Sigmoid colon (tissue), 6 donors: ENCODE measurements at regions not wholly inside any gene's neighbourhood (a gene's known extent, or its start where the extent isn't known, plus 50 kb on each side); places are given as distances from the start of the nearest gene placed in this dataset.

Experiments
- DNase-seq: peaks from one replicate; pipeline ENCODE4 v3.0.0-alpha.2; 2019
- H3K27ac ChIP-seq, 4 donors: fragments of 200-600 bp; sonication (generic); one replicate each; pipeline ENCODE4 v1.5.1; 2016 to 2019; ENCODE audit warnings: mild to moderate bottlenecking in 1 of 4
- H3K27me3 ChIP-seq, 3 donors: fragments of 200-600 bp; sonication (generic); one replicate each; pipeline ENCODE4 v1.5.1; 2019; ENCODE audit warnings: mild to moderate bottlenecking in 1 of 3
- H3K36me3 ChIP-seq, 4 donors: fragments of 200-600 bp; sonication (generic); one replicate each; pipeline ENCODE4 v1.5.1; 2016 to 2019
- H3K4me1 ChIP-seq, 4 donors: fragments of 200-600 bp; sonication (generic); one replicate each; pipeline ENCODE4 v1.5.1; 2017 to 2019
- H3K4me3 ChIP-seq, 4 donors: fragments of 200-600 bp; sonication (generic); one replicate each; pipeline ENCODE4 v1.5.1; 2017 to 2019; ENCODE audit warnings: mild to moderate bottlenecking in 2 of 4, moderate library complexity in 1 of 4
- H3K9me3 ChIP-seq, 4 donors: fragments of 200-600 bp in 3 of 4; sonication (generic) in 3 of 4; one replicate each; pipeline versions ENCODE4 v1.5.1 to v1.6.1; 2013 to 2019
- EP300 ChIP-seq, 4 donors: sonication (generic); formaldehyde crosslinking; IDR thresholded peaks; one replicate each; pipeline ENCODE4 v1.6.1; 2017; ENCODE audit warnings: antibody characterized with exemption in 4 of 4
- POLR2A ChIP-seq, 2 donors: fragments of 450-650 bp; IDR thresholded peaks; one replicate each; pipeline ENCODE4 v1.6.1; 2016; ENCODE audit warnings: antibody characterized with exemption in 2 of 2, mild to moderate bottlenecking in 2 of 2, moderate library complexity in 2 of 2
- POLR2AphosphoS5 ChIP-seq, 4 donors: sonication (generic); formaldehyde crosslinking; IDR thresholded peaks; one replicate each; pipeline ENCODE4 v1.6.1; 2017; ENCODE audit warnings: antibody characterized with exemption in 4 of 4
- WGBS, 2 donors: extraction: QIAGEN DNeasy Blood & Tissue Kit; methylation state at CpG; one replicate each; pipeline ENCODE4 v1.1.7; 2013; 5-methylcytosine and 5-hydroxymethylcytosine counted together
- intact Hi-C: fragments of 100-400 bp; cut with DNase I; formaldehyde crosslinking; loops from one replicate; pipeline ENCODE4 v1.15.1; 2023
- TF ChIP-seq, protein P1 (sequence below), 4 experiments: fragments of 450-650 bp in 3 of 4; fragments of 200-600 bp in 1 of 4; IDR thresholded peaks; one replicate each; pipeline ENCODE4 v1.5.1; 2016 to 2019; ENCODE audit warnings: antibody characterized with exemption in 4 of 4, mild to moderate bottlenecking in 3 of 4, moderate library complexity in 2 of 4
- donor health status: healthy with polysubstance abuse.
- donor health status: healthy.

DNA sequence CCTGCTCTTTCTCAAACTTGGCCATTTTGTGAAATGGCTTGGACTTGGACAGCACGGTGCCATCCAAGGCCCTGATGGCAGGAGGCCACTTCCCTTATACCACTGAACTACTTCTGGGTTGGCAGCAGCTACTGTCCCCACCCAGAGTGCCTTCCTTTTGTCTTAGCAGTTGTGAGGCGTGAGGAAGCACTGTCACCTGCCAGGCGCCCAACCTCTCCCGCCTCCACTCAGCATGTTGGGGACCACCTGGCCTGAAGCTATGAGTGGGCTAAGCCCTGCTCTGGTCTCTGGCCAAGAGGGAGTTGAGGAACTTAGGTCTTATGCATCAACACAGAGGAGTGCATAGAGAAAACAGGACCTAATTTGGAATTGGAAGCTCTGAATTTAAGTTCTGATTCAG lies 276.0 kb downstream of the ENC1 start:
- Histone ChIP-seq H3K9me3 (no peaks in the 10 kb centered on the region), H3K4me3 (no peak overlapping the region), H3K36me3 (no peaks in the 10 kb centered on the region), H3K27me3 (no peaks in the 10 kb centered on the region), H3K27ac (peak overlapping the region in 1 of 4 donors; percentile 28), H3K4me1 (no peaks in the 10 kb centered on the region)
- intact Hi-C loops, result no loop called here
- TF ChIP-seq EP300 (IDR thresholded peaks at IDR 0.05) (no peak), POLR2AphosphoS5 (IDR thresholded peaks at IDR 0.05) (no peak), POLR2A (IDR thresholded peaks at IDR 0.05) (no peak)
- TF ChIP-seq, protein P1, sequence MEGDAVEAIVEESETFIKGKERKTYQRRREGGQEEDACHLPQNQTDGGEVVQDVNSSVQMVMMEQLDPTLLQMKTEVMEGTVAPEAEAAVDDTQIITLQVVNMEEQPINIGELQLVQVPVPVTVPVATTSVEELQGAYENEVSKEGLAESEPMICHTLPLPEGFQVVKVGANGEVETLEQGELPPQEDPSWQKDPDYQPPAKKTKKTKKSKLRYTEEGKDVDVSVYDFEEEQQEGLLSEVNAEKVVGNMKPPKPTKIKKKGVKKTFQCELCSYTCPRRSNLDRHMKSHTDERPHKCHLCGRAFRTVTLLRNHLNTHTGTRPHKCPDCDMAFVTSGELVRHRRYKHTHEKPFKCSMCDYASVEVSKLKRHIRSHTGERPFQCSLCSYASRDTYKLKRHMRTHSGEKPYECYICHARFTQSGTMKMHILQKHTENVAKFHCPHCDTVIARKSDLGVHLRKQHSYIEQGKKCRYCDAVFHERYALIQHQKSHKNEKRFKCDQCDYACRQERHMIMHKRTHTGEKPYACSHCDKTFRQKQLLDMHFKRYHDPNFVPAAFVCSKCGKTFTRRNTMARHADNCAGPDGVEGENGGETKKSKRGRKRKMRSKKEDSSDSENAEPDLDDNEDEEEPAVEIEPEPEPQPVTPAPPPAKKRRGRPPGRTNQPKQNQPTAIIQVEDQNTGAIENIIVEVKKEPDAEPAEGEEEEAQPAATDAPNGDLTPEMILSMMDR (IDR thresholded peaks at IDR 0.05), result no peak
- 90 to 91% methylated on average over 4 of the region's 4 CpGs for WGBS, 2 donors
- no peak for DNase-seq

DNA sequence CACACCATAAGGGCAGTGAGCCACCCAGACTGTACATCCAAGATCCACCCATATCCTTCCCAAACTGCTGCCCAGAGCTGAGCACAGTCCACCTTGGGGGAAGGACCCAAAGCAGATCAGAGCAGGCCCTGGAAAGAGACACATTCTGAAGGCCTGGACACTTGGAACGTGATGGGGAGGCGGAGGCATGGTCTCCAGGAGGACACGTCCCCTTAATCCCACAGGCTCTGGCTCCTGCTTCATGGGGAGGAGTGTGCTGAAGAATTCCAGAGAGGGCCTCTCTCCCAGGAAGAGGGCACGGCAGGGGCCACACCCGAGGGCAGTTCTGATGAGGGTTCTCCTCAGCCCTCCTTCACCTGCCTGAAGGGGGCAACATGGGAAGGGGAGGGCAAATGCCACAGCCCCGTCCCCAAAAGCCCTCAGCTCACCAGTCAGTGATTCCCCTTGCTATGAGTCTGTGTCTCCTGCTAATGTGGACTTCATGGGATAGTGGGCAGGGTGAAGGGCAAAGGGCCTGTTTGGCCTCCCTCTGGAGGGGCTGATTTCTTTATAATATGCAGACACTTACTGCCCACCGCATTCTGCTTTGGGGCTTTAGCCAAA lies 276.8 kb downstream of the ENC1 start:
- Histone ChIP-seq H3K27me3 (no peaks in the 10 kb centered on the region), H3K4me3 (no peak overlapping the region), H3K9me3 (no peaks in the 10 kb centered on the region), H3K36me3 (no peaks in the 10 kb centered on the region), H3K27ac (no peak overlapping the region), H3K4me1 (no peaks in the 10 kb centered on the region)
- intact Hi-C loops, result no loop called here
- TF ChIP-seq POLR2A (IDR thresholded peaks at IDR 0.05), result no peak
- 79 to 90% methylated on average over 7 of the region's 7 CpGs for WGBS, 2 donors
- DNase-seq, result no peak

DNA sequence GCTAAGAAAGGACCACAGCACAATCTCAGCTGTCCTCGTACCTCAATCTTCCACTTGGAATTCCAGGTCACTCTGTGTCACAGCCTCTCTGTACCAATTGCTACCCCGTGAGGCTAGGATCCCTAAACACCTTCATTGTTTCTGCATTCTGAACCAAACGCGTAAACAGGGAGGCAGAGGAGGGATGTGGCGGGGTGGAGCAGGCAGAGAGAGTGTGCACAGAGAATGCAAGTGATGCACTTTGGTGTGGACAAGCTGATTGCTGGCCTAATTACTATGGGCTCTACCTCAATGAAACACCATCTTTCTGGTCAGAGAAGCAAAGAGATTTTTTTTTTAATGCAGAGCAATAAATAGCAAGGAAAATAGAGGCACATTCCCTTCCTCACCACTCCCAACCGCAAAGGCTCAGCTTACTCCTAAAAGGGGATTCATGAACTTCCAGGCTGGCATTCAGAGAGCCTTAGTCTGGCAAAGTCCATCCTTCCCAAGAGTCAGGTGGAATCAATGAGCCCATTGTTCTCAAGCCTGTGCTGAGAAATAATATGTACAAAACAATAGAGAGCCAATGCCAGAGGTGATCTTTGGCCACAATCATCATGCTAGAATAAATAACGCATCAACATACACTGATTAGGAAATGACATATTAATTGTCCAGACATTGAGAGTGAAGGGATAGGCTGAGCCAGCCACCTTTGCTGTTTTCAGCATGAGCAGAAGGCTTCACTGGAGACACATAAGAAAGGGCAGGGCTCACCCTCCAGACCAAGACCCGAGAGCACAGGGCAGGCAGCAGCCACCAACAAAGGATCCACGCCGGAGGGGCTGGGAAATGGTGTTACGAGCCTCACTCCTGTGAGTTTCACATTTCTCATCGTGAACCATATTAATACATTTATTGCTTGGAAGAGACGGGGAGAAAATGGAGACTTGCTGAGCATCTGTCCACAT lies 278.8 kb downstream of the ENC1 start:
- DNase-seq, result no peak
- 37 to 70% methylated on average over 13 of the region's 13 CpGs for WGBS, 2 donors
- Histone ChIP-seq H3K36me3 (no peaks in the 10 kb centered on the region), H3K27me3 (no peaks in the 10 kb centered on the region), H3K4me1 (no peaks in the 10 kb centered on the region), H3K9me3 (no peaks in the 10 kb centered on the region), H3K4me3 (no peak overlapping the region), H3K27ac (no peak overlapping the region)
- TF ChIP-seq POLR2AphosphoS5 (IDR thresholded peaks at IDR 0.05) (no peak), EP300 (IDR thresholded peaks at IDR 0.05) (no peak), POLR2A (IDR thresholded peaks at IDR 0.05) (no peak)
- TF ChIP-seq, protein P1 (IDR thresholded peaks at IDR 0.05), result no peak
- intact Hi-C loops, result no loop called here

DNA sequence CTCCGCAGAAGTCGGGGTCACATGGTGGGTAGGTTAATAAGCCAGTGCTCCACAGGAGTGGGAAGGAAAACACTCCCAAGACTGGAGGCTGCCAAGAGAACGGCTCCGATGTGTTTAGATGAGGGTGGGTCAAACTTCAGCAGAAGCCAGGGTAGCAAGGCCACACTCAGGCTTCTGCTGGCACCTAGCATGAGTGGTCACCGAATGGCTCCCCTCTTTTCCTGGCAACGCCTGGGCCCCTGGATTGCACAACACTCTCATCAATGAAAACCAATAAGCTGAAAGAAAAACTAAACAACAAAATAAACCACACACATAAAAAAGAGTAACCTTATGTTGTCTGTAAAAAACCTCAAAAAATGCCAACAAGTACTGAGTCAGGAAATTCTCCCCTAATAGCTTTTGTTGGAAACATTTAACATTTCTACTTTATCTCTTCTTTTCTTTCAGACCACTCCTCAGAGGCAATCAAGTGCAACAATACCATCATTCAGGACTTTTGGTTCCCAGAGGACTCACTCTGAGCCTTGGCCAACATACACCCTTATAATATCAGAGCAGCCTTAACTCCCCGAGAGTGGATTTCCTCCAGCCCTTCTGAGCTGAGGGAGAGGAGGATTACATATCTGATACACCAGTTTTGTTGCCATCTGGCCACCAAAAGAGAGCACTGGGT lies 279.9 kb downstream of the ENC1 start:
- TF ChIP-seq POLR2A (IDR thresholded peaks at IDR 0.05), result no peak
- TF ChIP-seq, protein P1 (IDR thresholded peaks at IDR 0.05), result no peak
- no peak for TF ChIP-seq EP300 (IDR thresholded peaks at IDR 0.05)
- no peak for TF ChIP-seq POLR2AphosphoS5 (IDR thresholded peaks at IDR 0.05)
- no peaks in the 10 kb centered on the region for H3K36me3 ChIP-seq
- no peaks in the 10 kb centered on the region for H3K27me3 ChIP-seq
- WGBS, 2 donors, result 74 to 79% methylated on average over 7 of the region's 7 CpGs
- DNase-seq, result no peak
- no peak overlapping the region for H3K4me3 ChIP-seq
- no peaks in the 10 kb centered on the region for H3K9me3 ChIP-seq
- no peak overlapping the region for H3K27ac ChIP-seq
- H3K4me1 ChIP-seq, result no peaks in the 10 kb centered on the region
- intact Hi-C loops, result no loop called here

DNA sequence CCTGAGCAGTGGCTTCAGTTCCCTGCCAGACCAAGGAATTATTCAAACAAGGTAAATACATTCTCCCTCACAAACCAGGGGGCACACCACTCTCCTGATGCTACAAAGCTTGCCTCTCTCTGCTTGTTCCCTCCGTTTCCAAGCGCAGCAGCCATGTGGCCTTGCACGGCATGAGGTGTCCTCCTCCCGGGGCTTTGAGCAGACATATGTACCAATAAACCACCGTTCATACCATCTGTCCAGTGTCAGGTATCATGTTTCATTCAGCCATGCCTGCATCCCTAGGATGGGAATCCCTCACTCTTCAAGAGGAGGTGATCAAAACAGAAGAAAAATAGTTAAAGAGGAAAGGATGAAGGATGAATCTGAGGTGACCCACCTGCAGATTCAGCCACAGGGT lies 282.7 kb downstream of the ENC1 start:
- Histone ChIP-seq H3K36me3 (no peaks in the 10 kb centered on the region), H3K27me3 (no peaks in the 10 kb centered on the region), H3K4me3 (no peak overlapping the region), H3K4me1 (no peaks in the 10 kb centered on the region), H3K9me3 (no peaks in the 10 kb centered on the region), H3K27ac (no peak overlapping the region)
- WGBS, 2 donors, result 55 to 77% methylated on average over 5 of the region's 5 CpGs
- no peak for DNase-seq
- TF ChIP-seq, protein P1 (IDR thresholded peaks at IDR 0.05), result no peak
- TF ChIP-seq POLR2A (IDR thresholded peaks at IDR 0.05) (no peak), EP300 (IDR thresholded peaks at IDR 0.05) (no peak), POLR2AphosphoS5 (IDR thresholded peaks at IDR 0.05) (no peak)
- intact Hi-C loops, result no loop called here
